Keratinocyte (primary cell): ENCODE measurements at regions not wholly inside any gene's neighbourhood (a gene's known extent, or its start where the extent isn't known, plus 50 kb on each side); places are given as distances from the start of the nearest gene placed in this dataset.

ENCODE experiments used
- EZH2 ChIP-seq: IDR thresholded peaks from one replicate; pipeline ENCODE4 v1.6.1; 2012; ENCODE audit warnings: inconsistent platforms, mild to moderate bottlenecking, low read length, moderate library complexity
- TF ChIP-seq, protein P1 (sequence below), 3 experiments: IDR thresholded peaks in 1 of 3; conservative IDR thresholded peaks in 1 of 3; optimal IDR thresholded peaks in 1 of 3; 2 replicates in 2 of 3; 3 replicates in 1 of 3; pipeline versions ENCODE3 to v1.5.1; 2011; ENCODE audit warnings: low read length in 3 of 3, mild to moderate bottlenecking in 3 of 3, moderate library complexity in 2 of 3, control low read depth in 1 of 3, inconsistent platforms in 1 of 3; ENCODE audit not compliant: insufficient read depth in 2 of 3; ENCODE audit errors: extremely low read depth in 1 of 3

DNA sequence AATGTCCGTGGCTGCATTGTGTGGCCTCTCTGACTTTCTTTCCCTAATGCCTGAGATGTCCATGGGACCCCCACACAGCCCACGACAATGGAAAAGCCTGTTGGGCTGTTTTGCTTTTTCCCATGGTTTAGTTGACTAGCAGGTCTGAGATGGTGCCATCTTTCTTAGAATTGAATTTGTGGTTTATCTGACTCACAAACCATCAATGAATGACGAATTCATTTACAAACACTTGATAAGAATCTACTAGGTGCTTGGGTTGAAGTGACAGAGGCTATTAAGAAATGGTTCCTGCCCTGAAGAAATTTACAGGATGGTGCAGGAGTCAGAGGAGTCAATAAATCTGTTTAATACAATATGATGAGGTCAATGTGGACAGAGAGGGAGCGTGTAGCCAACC is 75.4 kb downstream of the OTUD1 start:
- TF ChIP-seq, protein P1, sequence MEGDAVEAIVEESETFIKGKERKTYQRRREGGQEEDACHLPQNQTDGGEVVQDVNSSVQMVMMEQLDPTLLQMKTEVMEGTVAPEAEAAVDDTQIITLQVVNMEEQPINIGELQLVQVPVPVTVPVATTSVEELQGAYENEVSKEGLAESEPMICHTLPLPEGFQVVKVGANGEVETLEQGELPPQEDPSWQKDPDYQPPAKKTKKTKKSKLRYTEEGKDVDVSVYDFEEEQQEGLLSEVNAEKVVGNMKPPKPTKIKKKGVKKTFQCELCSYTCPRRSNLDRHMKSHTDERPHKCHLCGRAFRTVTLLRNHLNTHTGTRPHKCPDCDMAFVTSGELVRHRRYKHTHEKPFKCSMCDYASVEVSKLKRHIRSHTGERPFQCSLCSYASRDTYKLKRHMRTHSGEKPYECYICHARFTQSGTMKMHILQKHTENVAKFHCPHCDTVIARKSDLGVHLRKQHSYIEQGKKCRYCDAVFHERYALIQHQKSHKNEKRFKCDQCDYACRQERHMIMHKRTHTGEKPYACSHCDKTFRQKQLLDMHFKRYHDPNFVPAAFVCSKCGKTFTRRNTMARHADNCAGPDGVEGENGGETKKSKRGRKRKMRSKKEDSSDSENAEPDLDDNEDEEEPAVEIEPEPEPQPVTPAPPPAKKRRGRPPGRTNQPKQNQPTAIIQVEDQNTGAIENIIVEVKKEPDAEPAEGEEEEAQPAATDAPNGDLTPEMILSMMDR (optimal IDR thresholded peaks at IDR 0.05 in 1 of 3, IDR thresholded peaks at IDR 0.05 in 1 of 3, conservative IDR thresholded peaks at IDR 0.05 in 1 of 3; ENCODE audit: extremely low read depth in 1 of 3, insufficient read depth in 2 of 3, low read length in 3 of 3) = no peak
- TF ChIP-seq EZH2 = no peak
